ENCODE measurements at regions not wholly inside any gene's neighbourhood (a gene's known extent, or its start where the extent isn't known, plus 50 kb on each side); places are given as distances from the start of the nearest gene placed in this dataset.

DNA sequence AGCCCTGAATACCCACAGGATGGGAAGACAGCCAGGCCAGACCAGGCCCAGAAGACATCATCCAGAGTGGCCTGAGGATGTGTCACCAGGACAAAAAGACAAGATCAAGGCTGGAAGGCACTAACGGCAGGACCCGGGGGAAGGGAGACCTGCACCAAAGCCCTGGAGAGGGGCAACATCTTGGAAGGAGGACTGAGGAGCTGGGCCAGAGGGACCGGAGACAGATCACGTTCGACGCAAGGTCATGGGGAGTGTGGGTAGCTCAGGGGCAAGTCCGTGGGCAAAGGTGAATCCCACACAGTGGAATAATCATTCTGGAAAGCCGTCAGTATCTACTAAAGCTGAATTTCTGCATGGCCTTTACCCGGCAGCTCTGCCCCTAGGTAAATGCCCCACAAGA, 478.6 kb downstream of the MATN1 start:
- TF ChIP-seq EZH2 (IDR thresholded peaks at IDR 0.05; ENCODE audit: insufficient read depth, low read length), result no peak
- TF ChIP-seq, protein P1, sequence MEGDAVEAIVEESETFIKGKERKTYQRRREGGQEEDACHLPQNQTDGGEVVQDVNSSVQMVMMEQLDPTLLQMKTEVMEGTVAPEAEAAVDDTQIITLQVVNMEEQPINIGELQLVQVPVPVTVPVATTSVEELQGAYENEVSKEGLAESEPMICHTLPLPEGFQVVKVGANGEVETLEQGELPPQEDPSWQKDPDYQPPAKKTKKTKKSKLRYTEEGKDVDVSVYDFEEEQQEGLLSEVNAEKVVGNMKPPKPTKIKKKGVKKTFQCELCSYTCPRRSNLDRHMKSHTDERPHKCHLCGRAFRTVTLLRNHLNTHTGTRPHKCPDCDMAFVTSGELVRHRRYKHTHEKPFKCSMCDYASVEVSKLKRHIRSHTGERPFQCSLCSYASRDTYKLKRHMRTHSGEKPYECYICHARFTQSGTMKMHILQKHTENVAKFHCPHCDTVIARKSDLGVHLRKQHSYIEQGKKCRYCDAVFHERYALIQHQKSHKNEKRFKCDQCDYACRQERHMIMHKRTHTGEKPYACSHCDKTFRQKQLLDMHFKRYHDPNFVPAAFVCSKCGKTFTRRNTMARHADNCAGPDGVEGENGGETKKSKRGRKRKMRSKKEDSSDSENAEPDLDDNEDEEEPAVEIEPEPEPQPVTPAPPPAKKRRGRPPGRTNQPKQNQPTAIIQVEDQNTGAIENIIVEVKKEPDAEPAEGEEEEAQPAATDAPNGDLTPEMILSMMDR (IDR thresholded peaks at IDR 0.05; ENCODE audit: insufficient read depth, low read depth, low read length), result no peak
